ENCODE measurements at regions not wholly inside any gene's neighbourhood (a gene's known extent, or its start where the extent isn't known, plus 50 kb on each side); places are given as distances from the start of the nearest gene placed in this dataset.

DNA sequence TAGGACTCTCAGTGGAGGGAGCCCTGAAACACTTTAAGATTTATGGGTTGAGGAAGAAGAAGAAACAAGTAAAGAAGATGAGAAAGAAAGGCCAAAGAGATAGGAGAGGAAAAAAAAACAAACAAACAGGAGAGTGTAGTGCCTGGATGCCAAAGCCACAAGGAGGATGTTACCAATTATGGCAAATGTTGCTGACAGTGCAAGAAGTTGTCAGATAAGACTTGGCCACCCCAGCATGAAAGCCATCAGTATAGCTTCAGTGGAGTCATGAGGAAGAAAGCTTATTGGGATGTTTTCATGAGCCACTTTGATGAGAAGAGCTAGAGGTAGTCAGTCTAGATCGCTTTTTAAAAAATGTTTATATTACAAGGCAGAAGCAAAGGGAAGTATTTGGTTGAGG, 380.2 kb upstream of the ADGRL4 start:
- H3K27ac ChIP-seq (ENCODE audit: low read depth, low read length, poor library complexity, severe bottlenecking): no peak overlapping the region
- no peaks in the 10 kb centered on the region for H3K36me3 ChIP-seq (ENCODE audit: insufficient read depth, low read length, poor library complexity, severe bottlenecking)
- H3K4me1 ChIP-seq (ENCODE audit: insufficient read depth, low read length, poor library complexity, severe bottlenecking): peaks cover under 1% of the 10 kb centered on the region
- no peaks in the 10 kb centered on the region for H3K27me3 ChIP-seq (replicated peaks; ENCODE audit: insufficient read depth, low read depth, low read length, poor library complexity)
- H3K9me3 ChIP-seq (ENCODE audit: low read depth, low read length, poor library complexity, severe bottlenecking): no peaks in the 10 kb centered on the region
- DNase-seq (ENCODE audit: low spot score): no peak
- BruUV-seq (replicated peaks): no TSS peak
- ChIA-PET CTCF (no interaction called here), POLR2A (ENCODE audit: low non-redundant PET) (no interaction called here)
- H3K4me3 ChIP-seq (ENCODE audit: low read depth, low read length, poor library complexity, severe bottlenecking): no peak overlapping the region
- no peak for TF ChIP-seq EZH2 (IDR thresholded peaks at IDR 0.05; ENCODE audit: borderline replicate concordance, low read depth, low read length, poor library complexity, severe bottlenecking)
- TF ChIP-seq, protein P1, sequence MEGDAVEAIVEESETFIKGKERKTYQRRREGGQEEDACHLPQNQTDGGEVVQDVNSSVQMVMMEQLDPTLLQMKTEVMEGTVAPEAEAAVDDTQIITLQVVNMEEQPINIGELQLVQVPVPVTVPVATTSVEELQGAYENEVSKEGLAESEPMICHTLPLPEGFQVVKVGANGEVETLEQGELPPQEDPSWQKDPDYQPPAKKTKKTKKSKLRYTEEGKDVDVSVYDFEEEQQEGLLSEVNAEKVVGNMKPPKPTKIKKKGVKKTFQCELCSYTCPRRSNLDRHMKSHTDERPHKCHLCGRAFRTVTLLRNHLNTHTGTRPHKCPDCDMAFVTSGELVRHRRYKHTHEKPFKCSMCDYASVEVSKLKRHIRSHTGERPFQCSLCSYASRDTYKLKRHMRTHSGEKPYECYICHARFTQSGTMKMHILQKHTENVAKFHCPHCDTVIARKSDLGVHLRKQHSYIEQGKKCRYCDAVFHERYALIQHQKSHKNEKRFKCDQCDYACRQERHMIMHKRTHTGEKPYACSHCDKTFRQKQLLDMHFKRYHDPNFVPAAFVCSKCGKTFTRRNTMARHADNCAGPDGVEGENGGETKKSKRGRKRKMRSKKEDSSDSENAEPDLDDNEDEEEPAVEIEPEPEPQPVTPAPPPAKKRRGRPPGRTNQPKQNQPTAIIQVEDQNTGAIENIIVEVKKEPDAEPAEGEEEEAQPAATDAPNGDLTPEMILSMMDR (conservative IDR thresholded peaks at IDR 0.05; ENCODE audit: low read depth, low read length): no peak
- intact Hi-C loops (cut with micrococcal nuclease; ENCODE audit: unreplicated experiment): no loop called here

DNA sequence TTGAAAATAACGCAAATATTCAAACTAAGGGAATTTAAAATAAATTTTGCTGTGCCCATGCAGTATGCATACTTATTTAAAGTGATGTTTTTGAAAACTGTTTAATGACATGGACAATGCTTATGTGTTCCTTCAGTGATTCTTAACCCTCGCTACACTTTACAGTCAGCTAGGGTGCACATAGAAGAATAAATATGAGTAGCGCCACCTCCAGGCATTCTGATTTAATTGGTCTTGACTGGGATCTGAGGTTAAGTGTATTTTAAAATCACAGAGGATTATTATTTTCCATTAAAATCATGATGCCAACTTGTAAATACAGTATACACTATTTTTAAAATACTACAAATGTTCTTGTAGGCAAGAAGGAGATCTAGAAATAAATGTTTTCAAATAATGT, 373.5 kb upstream of the ADGRL4 start:
- CTCF ChIA-PET: interaction anchor here (0.6 kb wide), 1 partner anchor 96 kb away, joined by 7 read pairs; no protein-coding TSS in a partner anchor
- Histone ChIP-seq H3K27ac (ENCODE audit: low read depth, low read length, poor library complexity, severe bottlenecking) (no peak overlapping the region), H3K27me3 (replicated peaks; ENCODE audit: insufficient read depth, low read depth, low read length, poor library complexity) (no peaks in the 10 kb centered on the region), H3K36me3 (ENCODE audit: insufficient read depth, low read length, poor library complexity, severe bottlenecking) (no peaks in the 10 kb centered on the region), H3K4me3 (ENCODE audit: low read depth, low read length, poor library complexity, severe bottlenecking) (no peak overlapping the region), H3K9me3 (ENCODE audit: low read depth, low read length, poor library complexity, severe bottlenecking) (no peaks in the 10 kb centered on the region), H3K4me1 (ENCODE audit: insufficient read depth, low read length, poor library complexity, severe bottlenecking) (peaks cover 30% of the 10 kb centered on the region)
- TF ChIP-seq, protein P1 (conservative IDR thresholded peaks at IDR 0.05; ENCODE audit: low read depth, low read length): no peak; the same call in 1 of the 2 replicates
- TF ChIP-seq EZH2 (IDR thresholded peaks at IDR 0.05; ENCODE audit: borderline replicate concordance, low read depth, low read length, poor library complexity, severe bottlenecking): no peak
- DNase-seq (ENCODE audit: low spot score): no peak
- intact Hi-C loops (cut with micrococcal nuclease; ENCODE audit: unreplicated experiment): no loop called here
- BruUV-seq (replicated peaks): no TSS peak
- POLR2A ChIA-PET (ENCODE audit: low non-redundant PET): no interaction called here

DNA sequence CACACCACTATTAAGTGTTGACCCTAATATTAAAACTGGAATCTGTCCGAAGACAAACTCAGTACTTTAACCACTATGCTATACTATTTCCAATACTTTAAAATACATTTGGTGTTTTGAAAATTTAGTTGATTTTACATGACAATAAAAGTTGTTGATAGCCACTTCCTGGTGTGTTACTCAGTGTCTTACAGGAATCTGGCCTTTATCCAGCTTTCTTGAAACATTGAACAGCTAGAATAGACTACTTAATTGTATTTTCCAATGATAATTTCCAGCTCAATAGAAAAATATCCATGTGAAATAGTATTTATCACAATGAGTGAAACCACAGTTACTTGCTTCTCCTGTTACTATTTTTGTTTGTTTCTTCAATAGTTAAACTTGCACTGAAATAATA, 369.6 kb upstream of the ADGRL4 start:
- CTCF ChIA-PET: no interaction called here

More for the DNA sequence above, 369.6 kb upstream of the ADGRL4 start:
- H3K9me3 ChIP-seq (ENCODE audit: low read depth, low read length, poor library complexity, severe bottlenecking): peaks cover 2% of the 10 kb centered on the region
- TF ChIP-seq, protein P1 (conservative IDR thresholded peaks at IDR 0.05; ENCODE audit: low read depth, low read length): no peak
- TF ChIP-seq EZH2 (IDR thresholded peaks at IDR 0.05; ENCODE audit: borderline replicate concordance, low read depth, low read length, poor library complexity, severe bottlenecking): no peak
- H3K4me3 ChIP-seq (ENCODE audit: low read depth, low read length, poor library complexity, severe bottlenecking): no peak overlapping the region
- BruUV-seq (replicated peaks): no TSS peak
- POLR2A ChIA-PET (ENCODE audit: low non-redundant PET): no interaction called here
- no peaks in the 10 kb centered on the region for H3K27me3 ChIP-seq (replicated peaks; ENCODE audit: insufficient read depth, low read depth, low read length, poor library complexity)
- no peaks in the 10 kb centered on the region for H3K36me3 ChIP-seq (ENCODE audit: insufficient read depth, low read length, poor library complexity, severe bottlenecking)
- DNase-seq (ENCODE audit: low spot score): peak; percentile 79
- peak overlapping the region; percentile 48 for H3K27ac ChIP-seq (ENCODE audit: low read depth, low read length, poor library complexity, severe bottlenecking)
- intact Hi-C loops (cut with micrococcal nuclease; ENCODE audit: unreplicated experiment): no loop called here
- peaks cover 46% of the 10 kb centered on the region for H3K4me1 ChIP-seq (ENCODE audit: insufficient read depth, low read length, poor library complexity, severe bottlenecking)

Measured in A673 (cell line).